ENCODE measurements at regions not wholly inside any gene's neighbourhood (a gene's known extent, or its start where the extent isn't known, plus 50 kb on each side); places are given as distances from the start of the nearest gene placed in this dataset.

DNA sequence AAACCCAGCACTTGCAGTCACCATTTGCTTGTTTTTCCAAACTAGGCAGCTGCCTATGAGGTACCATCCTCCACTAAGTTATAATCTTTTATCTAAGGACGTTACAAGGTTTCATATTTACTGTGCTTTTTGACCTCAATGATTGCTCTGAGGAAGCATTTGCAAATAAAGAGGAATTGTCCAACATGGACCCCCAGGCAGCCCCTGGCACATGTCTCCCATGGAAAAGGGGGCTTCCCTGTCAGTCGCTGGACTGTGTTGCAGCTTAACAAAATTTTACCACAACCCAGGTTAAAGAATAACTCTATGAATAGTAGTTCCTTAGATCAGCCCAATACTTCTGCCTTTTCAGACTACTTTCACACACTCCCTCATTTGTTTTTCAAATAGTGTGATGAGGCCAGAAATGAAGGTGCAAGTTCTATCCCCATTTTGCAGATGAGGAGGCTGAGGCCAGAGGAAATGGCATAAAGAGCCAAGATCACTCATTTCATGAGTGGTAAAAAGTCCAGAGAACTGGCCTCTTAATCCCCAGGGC lies 52.8 kb upstream of the ZPBP start:
- Histone ChIP-seq H3K27me3 (no peaks in the 10 kb centered on the region), H3K36me3 (replicated peaks; ENCODE audit: insufficient read depth, low read depth) (no peaks in the 10 kb centered on the region), H3K4me3 (no peak overlapping the region), H2AFZ (no peak overlapping the region), H3K9me2 (replicated peaks; ENCODE audit: insufficient read depth) (no peaks in the 10 kb centered on the region), H3K9me3 (ENCODE audit: low read depth) (no peaks in the 10 kb centered on the region), H3K4me2 (no peak overlapping the region), H4K20me1 (ENCODE audit: insufficient read depth, poor library complexity, severe bottlenecking) (no peaks in the 10 kb centered on the region), H3K27ac (no peak overlapping the region), H3K4me1 (ENCODE audit: insufficient read depth) (no peaks in the 10 kb centered on the region), H3K79me2 (no peaks in the 10 kb centered on the region)
- DNase-seq (ENCODE audit: low spot score): no peak
- TF ChIP-seq, protein P1, sequence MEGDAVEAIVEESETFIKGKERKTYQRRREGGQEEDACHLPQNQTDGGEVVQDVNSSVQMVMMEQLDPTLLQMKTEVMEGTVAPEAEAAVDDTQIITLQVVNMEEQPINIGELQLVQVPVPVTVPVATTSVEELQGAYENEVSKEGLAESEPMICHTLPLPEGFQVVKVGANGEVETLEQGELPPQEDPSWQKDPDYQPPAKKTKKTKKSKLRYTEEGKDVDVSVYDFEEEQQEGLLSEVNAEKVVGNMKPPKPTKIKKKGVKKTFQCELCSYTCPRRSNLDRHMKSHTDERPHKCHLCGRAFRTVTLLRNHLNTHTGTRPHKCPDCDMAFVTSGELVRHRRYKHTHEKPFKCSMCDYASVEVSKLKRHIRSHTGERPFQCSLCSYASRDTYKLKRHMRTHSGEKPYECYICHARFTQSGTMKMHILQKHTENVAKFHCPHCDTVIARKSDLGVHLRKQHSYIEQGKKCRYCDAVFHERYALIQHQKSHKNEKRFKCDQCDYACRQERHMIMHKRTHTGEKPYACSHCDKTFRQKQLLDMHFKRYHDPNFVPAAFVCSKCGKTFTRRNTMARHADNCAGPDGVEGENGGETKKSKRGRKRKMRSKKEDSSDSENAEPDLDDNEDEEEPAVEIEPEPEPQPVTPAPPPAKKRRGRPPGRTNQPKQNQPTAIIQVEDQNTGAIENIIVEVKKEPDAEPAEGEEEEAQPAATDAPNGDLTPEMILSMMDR (IDR thresholded peaks at IDR 0.05; ENCODE audit: poor library complexity): no peak
- TF ChIP-seq EZH2 (IDR thresholded peaks at IDR 0.05; ENCODE audit: borderline replicate concordance): no peak
- no peak for TF ChIP-seq EZH2phosphoT487 (IDR thresholded peaks at IDR 0.05; ENCODE audit: low read depth, severe bottlenecking, unreplicated experiment)
- 70% methylated on average over 2 of the region's 2 CpGs for WGBS (ENCODE audit: low lambda C conversion rate, missing lambda C conversion rate)

- no peaks in the 10 kb centered on the region for H3K27me3 ChIP-seq
- no peak overlapping the region for H3K4me2 ChIP-seq
- no peaks in the 10 kb centered on the region for H3K9me2 ChIP-seq (replicated peaks; ENCODE audit: insufficient read depth)
- H3K4me1 ChIP-seq (ENCODE audit: insufficient read depth): no peaks in the 10 kb centered on the region
- no peaks in the 10 kb centered on the region for H3K36me3 ChIP-seq (replicated peaks; ENCODE audit: insufficient read depth, low read depth)
- H3K27ac ChIP-seq: no peak overlapping the region
- H3K79me2 ChIP-seq: no peaks in the 10 kb centered on the region
- no peaks in the 10 kb centered on the region for H4K20me1 ChIP-seq (ENCODE audit: insufficient read depth, poor library complexity, severe bottlenecking)
- no peak overlapping the region for H2AFZ ChIP-seq
- H3K9me3 ChIP-seq (ENCODE audit: low read depth): no peaks in the 10 kb centered on the region
- H3K4me3 ChIP-seq: no peak overlapping the region
- no peak for TF ChIP-seq EZH2phosphoT487 (IDR thresholded peaks at IDR 0.05; ENCODE audit: low read depth, severe bottlenecking, unreplicated experiment)
- TF ChIP-seq, protein P1 (IDR thresholded peaks at IDR 0.05; ENCODE audit: poor library complexity): no peak
- TF ChIP-seq EZH2 (IDR thresholded peaks at IDR 0.05; ENCODE audit: borderline replicate concordance): no peak
- peak; percentile 19 for DNase-seq (ENCODE audit: low spot score)
- WGBS (ENCODE audit: low lambda C conversion rate, missing lambda C conversion rate): 59% methylated on average over 2 of the region's 2 CpGs
These were observed 52.2 kb upstream of the ZPBP start for GRCh38 chr7:50145226-50145625.

Measured in hepatocyte (in vitro differentiated cells).